RKO (cell line): ENCODE measurements at regions not wholly inside any gene's neighbourhood (a gene's known extent, or its start where the extent isn't known, plus 50 kb on each side); places are given as distances from the start of the nearest gene placed in this dataset.

Source experiments
- DNase-seq: peaks from one replicate; pipeline ENCODE4 v3.0.0-alpha.2; 2016; ENCODE audit warnings: low spot score

DNA sequence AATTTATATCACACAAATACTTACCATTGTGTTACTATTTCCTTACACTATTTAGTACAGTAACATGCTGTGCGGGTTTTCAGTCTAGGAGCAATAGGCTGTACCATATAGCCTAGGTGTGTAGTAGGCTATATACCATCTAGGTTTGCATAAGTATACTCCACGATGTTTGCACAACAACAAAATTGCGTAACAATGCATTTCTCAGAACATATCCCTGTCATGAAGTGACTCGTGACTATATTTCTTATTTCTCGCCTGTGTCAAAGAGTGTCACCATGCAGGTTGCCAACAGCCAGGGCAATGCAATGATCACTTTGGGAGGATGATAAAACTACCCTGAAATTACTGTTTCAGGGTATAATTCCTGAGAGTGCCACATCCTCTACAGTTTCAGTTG, 65.6 kb upstream of the CD180 start:
- no peak for DNase-seq

GRCh38 chr5:67259548-67260215, 63.1 kb upstream of the CD180 start:
- no peak for DNase-seq

DNA sequence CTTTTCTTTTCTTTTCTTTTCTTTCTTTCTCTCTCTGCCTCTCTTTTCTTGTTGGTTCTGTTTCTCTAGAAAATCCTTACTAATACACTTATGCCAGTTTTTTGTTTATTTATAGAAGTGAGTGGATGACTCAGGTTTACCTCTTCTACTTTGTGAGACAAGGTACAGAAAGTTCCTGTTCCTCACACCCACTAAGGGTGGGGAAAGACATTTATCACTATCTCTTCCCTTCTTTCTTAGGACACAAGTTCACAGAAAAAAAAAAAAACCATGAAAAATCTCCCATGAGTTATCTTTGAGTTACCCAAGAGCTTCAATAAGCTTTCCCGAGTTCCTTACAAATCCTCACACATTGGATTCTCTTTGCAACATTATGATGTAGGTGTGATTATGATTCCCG, 60.9 kb upstream of the CD180 start:
- no peak for DNase-seq

GRCh38 chr5:67257077-67257476, 60.5 kb upstream of the CD180 start:
- DNase-seq, result no peak

DNA sequence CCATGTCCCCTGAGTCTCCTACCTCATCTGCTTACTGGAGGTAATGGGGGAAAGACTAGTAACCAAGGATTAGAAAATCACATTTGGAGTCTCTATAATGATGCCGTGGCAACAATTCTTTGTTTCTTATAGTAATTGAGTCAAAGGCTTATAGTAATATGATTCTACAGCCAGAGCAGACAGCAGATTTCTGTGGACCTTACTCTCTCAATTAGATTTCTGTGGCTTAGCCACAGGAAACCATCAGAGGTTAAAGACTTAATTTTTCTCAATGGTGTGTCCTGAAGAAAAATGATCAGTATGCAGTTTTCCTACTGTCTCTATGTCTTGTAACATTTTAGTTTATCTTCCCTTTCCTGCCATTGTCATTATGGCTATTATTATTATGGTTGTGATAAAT, 59.3 kb upstream of the CD180 start:
- no peak for DNase-seq

DNA sequence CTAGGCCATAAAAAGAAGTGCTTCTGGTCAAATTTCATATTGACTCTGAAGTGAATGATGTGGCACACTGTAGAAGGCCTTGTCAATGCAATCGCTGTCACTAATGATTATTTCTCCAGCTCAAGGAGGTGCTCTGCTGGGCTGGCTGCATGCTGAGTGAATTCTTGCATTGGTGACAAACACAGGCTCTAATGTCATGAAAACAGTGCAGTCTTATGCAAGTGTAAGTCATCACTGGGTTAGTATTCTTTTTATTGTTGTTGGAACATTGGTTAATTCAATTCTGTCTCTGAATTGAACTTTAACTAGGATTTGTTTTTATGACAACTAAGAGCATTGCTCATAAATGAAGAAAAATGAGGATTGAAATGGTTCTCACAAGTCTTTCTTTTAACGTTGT, 57.3 kb upstream of the CD180 start:
- DNase-seq, result no peak

DNA sequence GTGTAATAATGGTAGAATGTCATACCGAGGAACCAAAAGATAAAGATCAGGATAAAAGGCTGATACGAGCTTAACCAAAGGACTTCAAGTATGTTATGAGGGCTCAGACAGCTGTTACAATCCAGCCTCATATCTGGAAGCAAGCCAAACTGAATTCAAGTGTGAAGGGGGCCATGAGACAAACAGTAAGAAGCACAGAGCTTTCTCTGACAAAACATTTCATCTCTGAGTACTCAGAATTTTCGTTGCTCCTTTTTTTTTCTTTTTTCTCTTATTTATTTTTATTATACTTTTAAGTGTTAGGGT, 52.9 kb upstream of the CD180 start:
- no peak for DNase-seq

DNA sequence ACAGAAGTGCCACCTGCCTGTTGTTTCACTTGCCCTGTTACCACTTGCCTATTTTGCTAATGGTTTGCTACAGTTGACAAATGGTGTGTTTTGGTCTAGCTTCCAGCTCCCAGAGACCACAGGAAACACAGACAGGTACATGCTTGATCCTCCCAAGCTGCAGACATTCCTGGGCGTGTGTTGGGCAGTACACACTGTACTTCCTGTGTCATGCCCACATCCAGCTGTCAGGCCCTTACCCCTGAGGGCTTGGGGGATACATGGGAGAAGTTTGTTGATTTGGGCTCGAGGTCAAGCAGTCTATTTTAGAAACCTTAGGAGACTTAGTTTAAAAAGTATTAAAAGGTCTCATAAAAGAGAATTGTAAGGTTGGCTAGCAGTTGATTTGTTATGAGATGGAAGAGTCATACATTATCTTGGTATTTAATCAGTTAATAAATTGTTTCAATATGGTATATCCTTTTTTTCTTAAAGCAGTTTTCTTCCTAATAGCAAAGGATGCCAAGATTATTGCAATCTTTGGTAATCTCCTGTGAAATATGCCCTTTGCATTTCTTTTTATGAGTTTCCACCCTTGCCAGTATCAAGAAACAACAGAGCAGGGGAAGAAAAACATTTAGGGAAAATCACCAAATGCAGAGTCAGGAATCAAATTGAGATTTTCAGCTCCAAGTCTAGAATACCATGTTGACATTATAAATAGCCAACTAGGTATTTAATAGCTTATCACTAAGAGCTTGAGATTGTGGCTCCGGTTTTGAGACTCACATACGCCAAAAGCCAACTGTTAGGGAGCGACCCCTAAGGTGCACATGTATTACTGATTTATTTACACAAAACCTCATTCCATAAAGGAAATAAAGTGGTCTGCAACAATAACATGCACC, 52.3 kb upstream of the CD180 start:
- no peak for DNase-seq

DNA sequence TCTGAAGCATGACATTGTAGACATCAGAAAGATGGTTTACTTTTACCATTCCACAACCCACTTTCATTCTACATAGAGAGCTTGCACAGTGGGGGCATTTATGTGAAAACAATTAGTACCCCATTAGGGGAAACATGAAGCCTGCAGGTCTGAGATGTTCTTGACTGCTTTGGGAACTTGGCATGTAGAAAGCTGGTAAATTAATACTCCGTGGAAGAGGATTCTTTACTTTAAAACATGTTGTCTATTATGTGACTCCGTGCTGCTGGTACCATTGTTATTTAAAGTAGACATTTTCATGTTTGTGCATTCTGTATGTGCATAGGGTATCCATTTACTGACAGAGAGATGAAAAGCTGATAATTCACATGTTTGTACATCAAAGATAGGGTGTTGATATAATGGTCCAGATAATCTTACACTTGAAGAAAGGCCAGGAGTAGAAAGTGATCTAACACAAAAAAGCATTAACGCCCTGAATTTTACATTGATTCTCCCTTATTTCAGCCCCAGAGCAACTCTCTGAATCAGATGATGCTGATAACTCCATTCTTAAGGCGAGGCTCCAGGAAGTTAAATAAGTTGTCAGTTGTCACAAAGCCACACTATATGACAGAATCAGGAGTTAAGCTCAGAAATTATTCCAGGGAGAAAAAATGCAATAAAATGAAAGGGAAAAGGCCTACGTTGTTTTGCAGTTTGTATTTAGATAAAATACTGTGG, 50.1 kb upstream of the CD180 start:
- no peak for DNase-seq
